MV-4-11 (cell line): ENCODE measurements at regions not wholly inside any gene's neighbourhood (a gene's known extent, or its start where the extent isn't known, plus 50 kb on each side); places are given as distances from the start of the nearest gene placed in this dataset.

Source experiments
- DNase-seq: peaks from one replicate; lab custom pipeline; 2025; lab: John Stamatoyannopoulos, UW

- DNase-seq = peak; percentile 45
Measured at GRCh38 chr16:85326113-85326793, 214.0 kb upstream of the CIBAR2 start.

GRCh38 chr16:85326794-85327181, 214.5 kb upstream of the CIBAR2 start:
- DNase-seq = no peak

DNA sequence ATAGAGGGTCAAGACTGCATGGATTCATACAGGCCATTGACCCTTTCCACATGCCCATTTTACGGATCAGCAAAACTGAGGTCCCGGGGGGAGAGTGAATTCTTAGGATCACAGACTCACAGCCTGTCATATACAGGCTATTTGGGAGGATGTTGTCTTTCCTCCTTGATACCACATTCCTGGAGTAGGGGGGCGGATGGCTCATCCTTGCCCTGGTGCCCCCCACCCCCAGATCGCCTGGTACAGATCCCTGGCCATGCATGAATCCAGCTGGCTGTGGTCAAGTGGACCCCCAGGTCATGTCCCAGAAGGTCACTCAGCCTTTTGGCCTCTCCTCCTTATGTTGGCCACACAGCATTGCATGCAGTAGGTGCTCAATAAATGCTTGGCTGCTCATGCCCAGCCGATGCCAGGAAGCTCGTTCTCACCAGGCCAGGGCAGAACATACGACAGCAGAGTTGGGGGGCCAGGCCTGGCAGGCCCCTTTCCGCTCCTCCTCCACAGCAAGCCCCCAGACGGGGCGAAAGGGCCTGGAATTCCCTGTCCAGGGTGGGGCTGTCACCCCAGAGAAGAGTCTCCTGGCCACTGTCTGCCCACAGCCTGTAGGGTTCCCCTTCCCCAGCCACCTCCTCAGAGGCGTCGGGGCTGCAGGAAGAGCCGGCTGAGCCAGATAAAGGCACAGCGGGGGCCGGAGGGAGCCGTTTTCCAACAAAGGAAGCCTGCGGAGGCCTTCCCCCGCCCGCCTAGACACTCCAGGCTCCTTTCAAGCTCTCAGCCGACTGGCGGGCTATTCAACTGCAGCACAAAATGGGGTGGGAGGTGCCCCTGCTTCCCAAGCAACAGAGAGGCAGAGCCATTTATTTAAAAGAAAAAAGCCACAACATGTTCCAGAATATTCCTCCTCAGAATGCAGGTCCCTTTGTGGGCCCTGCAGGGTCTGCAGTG, 215.7 kb upstream of the CIBAR2 start:
- DNase-seq = no peak

DNA sequence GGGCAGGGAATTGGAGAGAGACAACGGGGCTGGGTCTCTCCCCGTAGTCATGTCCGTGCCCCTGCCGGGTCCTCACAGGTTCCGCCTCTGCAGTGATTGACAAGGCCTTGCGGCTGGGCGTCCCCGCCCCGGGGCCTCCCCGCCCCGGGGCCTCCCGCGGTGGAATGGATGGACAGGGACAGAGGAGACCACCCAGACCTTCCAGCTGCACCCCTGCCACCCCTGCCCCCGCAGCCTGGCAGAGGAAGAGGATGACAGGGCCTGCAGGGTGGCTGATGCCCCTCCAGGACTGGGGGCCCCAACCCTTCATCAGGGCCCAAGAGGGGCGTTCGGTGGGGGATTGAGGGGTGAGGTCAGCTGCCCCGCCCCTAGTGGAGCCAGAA, 216.4 kb upstream of the CIBAR2 start:
- no peak for DNase-seq

DNA sequence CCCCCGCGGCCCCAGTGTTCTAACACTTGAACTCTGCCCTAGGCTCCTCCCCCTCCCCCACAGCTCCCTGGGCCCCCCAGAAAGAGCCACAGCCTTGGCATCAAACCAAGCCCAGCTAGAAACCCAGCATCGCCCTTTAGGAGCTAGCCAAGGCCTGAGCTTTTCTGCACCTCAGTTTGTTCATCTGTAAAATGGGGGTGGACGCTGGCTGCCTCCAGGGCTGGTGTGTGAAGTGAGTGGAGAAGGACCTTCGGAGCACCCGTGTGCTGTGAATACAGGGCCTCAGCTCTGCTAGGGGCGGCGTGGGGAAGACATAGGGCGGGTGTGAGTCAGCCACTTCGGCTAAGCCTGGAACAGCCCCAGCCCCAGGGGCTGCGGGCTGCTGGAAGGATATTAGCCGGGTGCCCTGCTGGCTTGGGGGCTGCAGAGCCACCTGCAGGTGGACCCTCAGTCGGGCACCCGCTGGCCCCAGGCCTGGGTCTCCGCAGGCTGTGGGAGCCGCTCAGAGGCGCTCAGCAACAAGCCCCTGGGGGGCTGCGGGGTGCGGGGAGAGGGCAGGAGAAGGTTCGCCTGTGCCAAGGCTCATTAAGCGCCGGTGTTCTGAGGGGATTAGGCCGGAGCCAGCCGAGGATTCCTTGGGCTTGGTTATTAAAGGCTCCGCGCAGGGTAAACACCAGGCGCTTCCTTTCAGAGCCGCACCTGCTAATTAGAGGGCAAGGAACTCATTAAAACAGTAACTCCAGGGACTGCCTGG, 217.0 kb upstream of the CIBAR2 start:
- no peak for DNase-seq

GRCh38 chr16:85330006-85330693, 217.9 kb upstream of the CIBAR2 start:
- DNase-seq = no peak

GRCh38 chr16:85330694-85331188, 218.5 kb upstream of the CIBAR2 start:
- DNase-seq = peak; percentile 66

- no peak for DNase-seq
Measured at GRCh38 chr16:85331688-85332087, 219.4 kb upstream of the CIBAR2 start.

- DNase-seq = no peak
Measured at GRCh38 chr16:85332175-85332574, 219.9 kb upstream of the CIBAR2 start.

DNA sequence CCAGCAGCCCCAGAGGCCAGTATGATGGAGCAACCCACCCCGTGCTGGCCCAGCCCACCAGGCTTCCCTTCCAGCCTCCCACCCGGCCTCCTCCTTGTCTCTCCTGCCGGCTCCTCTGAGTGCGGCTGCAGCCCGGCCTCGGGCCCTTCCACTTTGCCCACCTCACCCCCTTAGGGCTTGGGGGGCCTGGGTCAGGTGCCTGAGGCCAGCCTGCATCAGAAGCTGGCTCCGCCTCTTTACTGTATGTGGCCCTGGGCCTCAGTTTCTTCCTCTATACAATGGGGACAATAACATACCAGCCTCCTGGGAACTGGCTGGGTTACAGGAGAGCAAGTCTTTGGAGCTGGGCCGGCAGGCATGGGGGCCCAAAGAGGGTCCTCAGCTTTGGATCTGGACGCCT, 221.1 kb upstream of the CIBAR2 start:
- DNase-seq = no peak

GRCh38 chr16:85333744-85334640, 221.7 kb upstream of the CIBAR2 start:
- DNase-seq = no peak

GRCh38 chr16:85334718-85335583, 222.7 kb upstream of the CIBAR2 start:
- no peak for DNase-seq

DNA sequence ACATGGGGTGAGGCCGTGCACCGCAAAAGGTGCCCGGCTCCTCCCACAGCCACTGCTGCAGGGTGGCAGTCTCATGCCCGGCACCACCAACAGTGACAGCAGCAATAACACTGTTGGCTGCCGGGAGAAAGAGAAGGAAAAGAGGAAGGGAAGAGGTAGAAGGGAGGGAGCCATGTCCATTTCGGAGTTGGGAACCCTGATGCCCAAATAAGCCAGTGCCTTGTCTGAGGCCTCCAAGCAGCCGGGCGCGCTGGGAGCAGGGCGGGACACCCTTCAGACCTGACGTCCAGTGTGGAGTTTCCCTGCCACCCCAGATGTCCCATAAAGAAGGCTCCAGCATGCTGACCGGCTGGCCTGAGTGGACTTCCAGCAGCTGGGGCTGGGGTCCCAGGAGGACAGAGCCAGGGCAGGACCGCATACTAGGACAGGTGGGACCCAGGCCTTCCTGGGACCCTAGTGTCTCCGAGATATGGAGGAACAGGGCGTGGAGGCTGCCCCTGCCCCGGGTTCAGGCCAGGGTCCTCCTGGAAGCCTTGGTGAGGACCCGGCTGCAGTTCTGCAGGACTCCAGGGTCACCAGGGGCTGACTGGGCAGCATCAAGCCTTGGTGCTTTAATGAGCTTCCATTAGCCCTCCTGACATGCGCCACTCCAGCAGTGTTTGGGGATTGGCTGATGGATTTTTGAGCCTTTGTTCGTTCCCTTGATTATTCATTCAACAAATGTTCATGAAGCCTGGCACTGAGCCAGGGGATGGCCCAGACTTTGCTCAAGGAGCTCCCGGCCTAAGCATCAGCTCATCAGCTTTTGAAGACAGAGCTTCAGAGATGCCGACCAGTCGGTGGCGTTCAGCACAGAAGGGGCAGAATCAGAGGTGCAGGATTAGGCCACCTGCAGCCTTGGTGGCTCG, 223.6 kb upstream of the CIBAR2 start:
- no peak for DNase-seq

GRCh38 chr16:85337910-85338637, 225.8 kb upstream of the CIBAR2 start:
- no peak for DNase-seq

DNA sequence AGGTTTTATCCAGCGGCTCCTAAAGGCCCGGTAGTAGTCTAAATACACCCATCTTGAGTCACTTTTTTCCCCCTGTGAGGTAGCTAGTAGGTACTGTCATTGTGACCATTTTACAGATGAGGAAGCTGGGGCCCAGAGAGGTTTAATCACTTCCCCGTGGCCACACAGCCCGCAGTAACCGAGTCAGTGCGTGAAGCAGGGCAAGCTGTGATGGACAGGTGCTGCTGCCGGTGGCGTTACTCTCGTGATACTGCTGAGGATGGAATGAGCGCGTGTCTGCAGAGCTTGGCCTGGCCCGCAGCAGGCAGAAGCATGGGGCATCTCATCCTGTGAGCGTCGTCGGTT, 226.3 kb upstream of the CIBAR2 start:
- DNase-seq = no peak

DNA sequence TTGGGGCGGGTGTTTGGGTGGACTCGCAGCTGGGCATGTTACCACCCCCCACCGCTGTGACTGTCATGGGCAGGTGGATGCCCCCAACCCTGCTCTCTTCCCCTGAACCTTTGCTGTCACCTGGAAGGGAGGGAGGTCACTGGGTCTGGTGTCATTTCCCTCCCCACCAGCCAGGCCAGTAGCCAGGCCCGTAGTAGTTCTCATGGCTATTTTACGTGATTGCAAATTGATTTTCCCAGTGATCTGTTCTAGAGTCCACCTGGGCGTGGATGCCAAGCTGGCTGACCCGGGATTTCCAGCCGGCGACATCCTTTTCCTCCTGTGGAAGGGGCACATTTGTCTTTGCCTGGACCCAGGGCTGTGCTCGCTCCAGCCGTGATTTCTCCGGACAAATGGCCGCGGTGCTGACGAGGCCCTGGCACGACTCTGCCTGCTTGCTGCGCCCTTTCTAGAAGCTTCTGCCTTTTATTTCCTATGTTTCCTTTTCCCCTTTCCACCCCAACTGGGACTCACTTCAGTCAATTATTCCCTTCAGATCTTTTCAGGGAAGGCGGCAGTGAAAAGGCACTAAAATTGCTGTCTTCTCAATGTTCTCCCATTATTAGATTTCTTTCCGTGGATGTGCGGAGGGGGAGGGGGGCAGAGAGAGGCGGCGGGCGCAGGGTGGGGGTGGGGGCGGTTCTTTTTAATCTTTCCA, 226.9 kb upstream of the CIBAR2 start:
- DNase-seq = no peak

GRCh38 chr16:85341972-85342695, 229.9 kb upstream of the CIBAR2 start:
- no peak for DNase-seq
